CD8-positive, alpha-beta memory T cell (primary cell): ENCODE measurements at regions not wholly inside any gene's neighbourhood (a gene's known extent, or its start where the extent isn't known, plus 50 kb on each side); places are given as distances from the start of the nearest gene placed in this dataset.
"Not testable (repeated sequence)": the region's sequence is repeated elsewhere in the genome, so short reads cannot be mapped to it uniquely, and the experiment has no call there.

Experiments used
- CTCF ChIA-PET: fragments of 350-600 bp; sonication (Branson Sonifier 250); formaldehyde crosslinking; loops from one replicate; lab custom pipeline; 2021; ENCODE audit warnings: antibody characterized with exemption; lab: Charles Lee
- POLR2A ChIA-PET: fragments of 350-600 bp; sonication (Branson Sonifier 250); formaldehyde crosslinking; loops from one replicate; lab custom pipeline; 2021; ENCODE audit warnings: antibody characterized with exemption; lab: Charles Lee
- DNase-seq, 5 donors: peaks; one replicate each; pipeline versions ENCODE4 v3.0.0 to v3.0.0-alpha.2; 2020 to 2022; ENCODE audit warnings: mixed read lengths in 1 of 5
- H3K27ac ChIP-seq: one replicate; pipeline ENCODE4 v1.7.0; 2013; ENCODE audit warnings: low read depth, mild to moderate bottlenecking, low read length, moderate library complexity
- H3K27me3 ChIP-seq: 2 replicates; pipeline ENCODE4 v1.7.0; 2013; ENCODE audit warnings: low read length, mild to moderate bottlenecking; ENCODE audit not compliant: insufficient read depth, poor library complexity, severe bottlenecking
- H3K36me3 ChIP-seq: 2 replicates; pipeline ENCODE4 v1.7.0; 2013; ENCODE audit warnings: mild to moderate bottlenecking, low read length, moderate library complexity; ENCODE audit not compliant: insufficient read depth
- H3K4me1 ChIP-seq: 2 replicates; pipeline ENCODE4 v1.7.0; 2013; ENCODE audit warnings: mild to moderate bottlenecking, low read length, moderate library complexity; ENCODE audit not compliant: insufficient read depth
- H3K4me3 ChIP-seq: 2 replicates; pipeline ENCODE4 v1.7.0; 2013; ENCODE audit warnings: mild to moderate bottlenecking, low read length
- H3K9me3 ChIP-seq: 2 replicates; pipeline ENCODE4 v1.7.0; 2013; ENCODE audit warnings: mild to moderate bottlenecking, low read length
- H3K27ac Mint-ChIP-seq, 8 donors: one replicate each; pipeline ENCODE4 v1.8.0; 2020 to 2021; ENCODE audit warnings: mixed read lengths in 8 of 8, mild to moderate bottlenecking in 6 of 8, inconsistent platforms in 3 of 8, moderate library complexity in 3 of 8
- H3K27me3 Mint-ChIP-seq, 2 donors: one replicate each; pipeline ENCODE4 v1.8.0; 2020 to 2021; ENCODE audit warnings: mixed read lengths in 2 of 2, mild to moderate bottlenecking in 1 of 2, moderate library complexity in 1 of 2
- H3K36me3 Mint-ChIP-seq, 3 donors: one replicate each; pipeline ENCODE4 v1.8.0; 2020 to 2021; ENCODE audit warnings: mixed read lengths in 3 of 3, inconsistent platforms in 1 of 3, mild to moderate bottlenecking in 1 of 3
- H3K4me1 Mint-ChIP-seq, 3 donors: one replicate each; pipeline ENCODE4 v1.8.0; 2020 to 2021; ENCODE audit warnings: mixed read lengths in 3 of 3, inconsistent platforms in 1 of 3, mild to moderate bottlenecking in 1 of 3
- H3K4me3 Mint-ChIP-seq, 7 donors: one replicate each; pipeline ENCODE4 v1.8.0; 2020 to 2021; ENCODE audit warnings: mixed read lengths in 7 of 7, mild to moderate bottlenecking in 6 of 7, moderate library complexity in 4 of 7, inconsistent platforms in 2 of 7
- H3K9me3 Mint-ChIP-seq, 5 donors: one replicate each; pipeline ENCODE4 v1.8.0; 2020 to 2022; ENCODE audit warnings: mixed read lengths in 5 of 5, mild to moderate bottlenecking in 3 of 5, moderate library complexity in 2 of 5, inconsistent platforms in 1 of 5

DNA sequence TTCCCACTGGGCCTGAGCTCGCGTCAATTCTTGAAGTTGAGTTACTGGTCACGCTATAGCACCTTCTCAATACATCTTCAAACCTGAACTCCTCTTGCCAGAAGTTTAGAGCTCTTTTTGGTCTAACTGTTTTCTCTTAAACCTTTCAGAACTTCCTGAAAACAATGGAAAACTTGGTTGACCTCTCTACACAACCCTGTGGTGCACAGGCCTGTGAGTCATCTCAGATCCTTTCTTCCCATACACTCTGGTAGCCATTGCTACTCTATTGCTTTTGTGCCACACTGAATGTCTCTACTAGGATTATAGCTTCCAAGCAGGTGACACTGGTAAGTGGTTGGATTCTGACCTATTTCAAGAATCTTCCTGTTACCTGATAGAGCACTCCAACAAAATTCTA is 321.5 kb upstream of the FSIP2 start:
- POLR2A ChIA-PET = no interaction called here
- H3K27me3 Mint-ChIP-seq = no peaks in the 10 kb centered on the region
- H3K27ac Mint-ChIP-seq = no peak overlapping the region
- Histone ChIP-seq H3K4me1 (no peaks in the 10 kb centered on the region), H3K27ac (no peak overlapping the region), H3K27me3 (no peaks in the 10 kb centered on the region), H3K9me3 (no peaks in the 10 kb centered on the region), H3K36me3 (no peaks in the 10 kb centered on the region), H3K4me3 (no peak overlapping the region)
- CTCF ChIA-PET = no interaction called here
- H3K36me3 Mint-ChIP-seq = no peaks in the 10 kb centered on the region
- H3K4me3 Mint-ChIP-seq = no peak overlapping the region
- DNase-seq = no peak
- H3K4me1 Mint-ChIP-seq = no peaks in the 10 kb centered on the region
- H3K9me3 Mint-ChIP-seq = peaks cover 0 to 12% (median 3%) of the 10 kb centered on the region in 5 donors

GRCh38 chr2:185417688-185418087 is 320.9 kb upstream of the FSIP2 start:
- POLR2A ChIA-PET = no interaction called here
- no peak overlapping the region for H3K4me3 ChIP-seq
- H3K36me3 Mint-ChIP-seq = no peaks in the 10 kb centered on the region
- no peak for DNase-seq
- no peaks in the 10 kb centered on the region for H3K4me1 Mint-ChIP-seq
- CTCF ChIA-PET = no interaction called here
- H3K9me3 Mint-ChIP-seq = peaks cover 0 to 9% (median 3%) of the 10 kb centered on the region in 5 donors
- no peaks in the 10 kb centered on the region for H3K27me3 Mint-ChIP-seq
- H3K9me3 ChIP-seq = no peaks in the 10 kb centered on the region
- no peak overlapping the region for H3K4me3 Mint-ChIP-seq
- no peaks in the 10 kb centered on the region for H3K4me1 ChIP-seq
- H3K27ac ChIP-seq = no peak overlapping the region
- no peaks in the 10 kb centered on the region for H3K36me3 ChIP-seq
- H3K27me3 ChIP-seq = no peaks in the 10 kb centered on the region
- H3K27ac Mint-ChIP-seq = no peak overlapping the region

DNA sequence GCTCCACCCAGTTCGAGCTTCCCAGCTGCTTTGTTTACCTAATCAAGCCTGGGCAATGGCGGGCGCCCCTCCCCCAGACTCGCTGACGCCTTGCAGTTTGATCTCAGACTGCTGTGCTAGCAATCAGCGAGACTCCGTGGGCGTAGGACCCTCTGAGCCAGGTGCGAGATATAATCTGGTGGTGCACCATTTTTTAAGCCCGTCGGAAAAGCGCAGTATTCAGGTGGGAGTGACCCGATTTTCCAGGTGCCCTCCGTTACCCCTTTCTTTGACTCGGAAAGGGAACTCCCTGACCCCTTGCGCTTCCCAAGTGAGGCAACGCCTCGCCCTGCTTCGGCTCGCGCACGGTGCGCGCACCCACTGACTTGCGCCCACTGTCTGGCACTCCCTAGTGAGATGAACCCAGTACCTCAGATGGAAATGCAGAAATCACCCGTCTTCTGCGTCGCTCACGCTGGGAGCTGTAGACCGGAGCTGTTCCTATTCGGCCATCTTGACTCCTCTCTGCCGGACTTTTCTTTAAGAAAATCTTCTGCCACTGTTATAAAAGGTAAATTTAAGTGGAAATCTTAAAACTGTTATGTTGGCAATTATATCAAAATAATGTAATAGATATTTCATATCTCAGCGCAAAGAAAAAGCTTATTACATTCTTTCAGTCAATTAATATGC is 313.5 kb upstream of the FSIP2 start:
- peak overlapping the region in 3 of 7 donors; percentile 45 to 68 (median 54) for H3K4me3 Mint-ChIP-seq
- H3K9me3 Mint-ChIP-seq, H3K4me1 Mint-ChIP-seq, H3K27me3 Mint-ChIP-seq, H3K4me1 ChIP-seq, H3K36me3 ChIP-seq, H3K36me3 Mint-ChIP-seq, H3K27me3 ChIP-seq, H3K9me3 ChIP-seq, CTCF ChIA-PET, H3K27ac ChIP-seq, POLR2A ChIA-PET, H3K4me3 ChIP-seq: not testable (repeated sequence)
- H3K27ac Mint-ChIP-seq = peak overlapping the region in 2 of 8 donors; percentile 17 to 66
- DNase-seq = peak in 1 of 5 donors; percentile 61

DNA sequence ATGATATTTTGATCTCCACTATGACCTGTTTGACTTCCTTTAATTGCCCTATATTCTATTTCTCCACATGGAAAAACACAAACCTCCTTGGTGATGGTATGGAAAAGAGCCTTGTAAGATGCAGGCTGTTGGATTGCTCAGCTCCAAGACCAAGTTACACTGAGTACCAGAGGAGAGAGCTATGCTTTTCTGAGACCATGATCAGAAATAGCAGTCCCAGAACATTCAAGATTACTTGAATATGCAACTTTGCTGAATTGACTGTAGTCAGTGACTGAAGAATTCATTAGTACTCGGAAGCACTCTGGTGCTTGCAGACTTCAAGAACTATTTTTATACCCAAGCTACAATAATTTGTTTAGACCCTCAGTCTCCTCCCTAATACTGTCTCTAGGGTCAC is 310.6 kb upstream of the FSIP2 start:
- peaks cover 0 to 13% (median 5%) of the 10 kb centered on the region in 5 donors for H3K9me3 Mint-ChIP-seq
- Histone ChIP-seq H3K9me3 (no peaks in the 10 kb centered on the region), H3K4me1 (no peaks in the 10 kb centered on the region), H3K27ac (no peak overlapping the region), H3K4me3 (no peak overlapping the region), H3K36me3 (no peaks in the 10 kb centered on the region), H3K27me3 (no peaks in the 10 kb centered on the region)
- no peaks in the 10 kb centered on the region for H3K27me3 Mint-ChIP-seq
- no peaks in the 10 kb centered on the region for H3K36me3 Mint-ChIP-seq
- H3K27ac Mint-ChIP-seq = no peak overlapping the region
- POLR2A ChIA-PET = no interaction called here
- H3K4me1 Mint-ChIP-seq = no peaks in the 10 kb centered on the region
- CTCF ChIA-PET = no interaction called here
- DNase-seq = no peak
- H3K4me3 Mint-ChIP-seq = no peak overlapping the region

- no peak overlapping the region for H3K27ac ChIP-seq
- H3K36me3 ChIP-seq = no peaks in the 10 kb centered on the region
- H3K4me1 ChIP-seq = no peaks in the 10 kb centered on the region
- ChIA-PET CTCF (no interaction called here), POLR2A (no interaction called here)
- DNase-seq = peak in 1 of 5 donors; percentile 4
- Mint-ChIP-seq H3K27ac (no peak overlapping the region), H3K27me3 (no peaks in the 10 kb centered on the region), H3K9me3 (peaks cover 0 to 27% (median 4%) of the 10 kb centered on the region in 5 donors), H3K4me3 (no peak overlapping the region), H3K36me3 (no peaks in the 10 kb centered on the region), H3K4me1 (no peaks in the 10 kb centered on the region)
- H3K9me3 ChIP-seq = no peaks in the 10 kb centered on the region
- H3K4me3 ChIP-seq = no peak overlapping the region
- H3K27me3 ChIP-seq = no peaks in the 10 kb centered on the region
Measured at GRCh38 chr2:185433824-185434223, 304.8 kb upstream of the FSIP2 start.

DNA sequence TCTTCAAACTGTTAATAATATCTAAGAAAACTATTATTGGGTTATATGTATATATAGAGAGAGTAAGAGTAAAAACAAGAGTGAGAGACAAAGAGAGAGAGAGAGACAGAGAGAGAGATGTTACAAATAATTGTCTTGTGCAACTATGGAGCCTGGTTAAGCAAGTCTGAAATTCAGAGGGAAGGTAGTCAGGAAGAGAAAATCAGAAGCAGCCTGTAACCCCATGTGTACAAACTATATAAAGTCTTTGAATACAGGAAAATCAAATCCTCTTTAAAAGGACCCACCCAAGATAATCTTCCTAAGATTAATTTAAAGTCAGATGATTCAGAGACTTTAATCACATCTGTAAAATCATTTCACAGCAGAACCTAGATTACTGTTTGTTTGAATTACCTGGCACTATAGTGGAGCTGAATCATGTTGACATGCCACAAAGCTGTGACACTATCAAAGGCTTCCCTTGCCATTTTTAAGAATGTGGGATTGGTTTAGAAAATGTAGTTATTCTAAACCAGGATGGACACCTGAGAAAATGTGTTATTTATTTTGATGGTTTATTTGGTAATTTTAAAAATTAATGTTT is 301.7 kb upstream of the FSIP2 start:
- Histone ChIP-seq H3K36me3 (no peaks in the 10 kb centered on the region), H3K9me3 (no peaks in the 10 kb centered on the region), H3K4me3 (no peak overlapping the region), H3K27ac (no peak overlapping the region), H3K4me1 (no peaks in the 10 kb centered on the region), H3K27me3 (no peaks in the 10 kb centered on the region)
- ChIA-PET CTCF (no interaction called here), POLR2A (no interaction called here)
- Mint-ChIP-seq H3K4me1 (no peaks in the 10 kb centered on the region), H3K27ac (no peak overlapping the region), H3K9me3 (peaks cover 0 to 26% (median 4%) of the 10 kb centered on the region in 5 donors), H3K4me3 (no peak overlapping the region), H3K27me3 (no peaks in the 10 kb centered on the region), H3K36me3 (no peaks in the 10 kb centered on the region)
- DNase-seq = no peak

DNA sequence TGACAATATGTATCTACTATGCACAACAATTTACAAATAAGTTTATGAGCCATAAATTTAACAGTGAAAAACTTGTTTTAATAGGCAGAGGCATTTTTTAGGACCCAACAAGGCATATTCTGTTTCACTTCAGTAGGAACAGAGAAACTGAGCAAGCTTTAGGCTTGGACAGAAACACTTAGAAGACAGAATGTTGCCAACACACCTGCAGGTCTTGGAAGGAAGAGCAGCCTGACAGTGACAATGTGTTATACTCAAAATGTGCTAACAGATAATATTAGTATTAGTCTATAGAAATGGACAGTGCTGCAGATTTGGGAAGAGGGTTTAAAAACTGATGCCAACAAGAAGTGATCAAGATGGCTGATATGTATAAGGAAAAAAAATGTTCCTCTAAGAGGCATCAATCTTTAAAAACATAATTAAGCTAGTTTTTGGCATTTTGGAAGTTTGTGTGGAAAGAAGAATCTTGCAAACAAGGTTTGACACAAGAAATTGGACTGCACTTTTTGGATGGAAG is 297.1 kb upstream of the FSIP2 start:
- H3K4me3 ChIP-seq = no peak overlapping the region
- DNase-seq = no peak
- H3K27me3 Mint-ChIP-seq = no peaks in the 10 kb centered on the region
- H3K27ac Mint-ChIP-seq = no peak overlapping the region
- H3K36me3 ChIP-seq = no peaks in the 10 kb centered on the region
- H3K27me3 ChIP-seq = no peaks in the 10 kb centered on the region
- H3K4me1 Mint-ChIP-seq = no peaks in the 10 kb centered on the region
- H3K36me3 Mint-ChIP-seq = no peaks in the 10 kb centered on the region
- peaks cover 0 to 18% (median 3%) of the 10 kb centered on the region in 5 donors for H3K9me3 Mint-ChIP-seq
- no peak overlapping the region for H3K27ac ChIP-seq
- CTCF ChIA-PET = no interaction called here
- POLR2A ChIA-PET = no interaction called here
- no peaks in the 10 kb centered on the region for H3K4me1 ChIP-seq
- no peak overlapping the region for H3K4me3 Mint-ChIP-seq
- no peaks in the 10 kb centered on the region for H3K9me3 ChIP-seq

DNA sequence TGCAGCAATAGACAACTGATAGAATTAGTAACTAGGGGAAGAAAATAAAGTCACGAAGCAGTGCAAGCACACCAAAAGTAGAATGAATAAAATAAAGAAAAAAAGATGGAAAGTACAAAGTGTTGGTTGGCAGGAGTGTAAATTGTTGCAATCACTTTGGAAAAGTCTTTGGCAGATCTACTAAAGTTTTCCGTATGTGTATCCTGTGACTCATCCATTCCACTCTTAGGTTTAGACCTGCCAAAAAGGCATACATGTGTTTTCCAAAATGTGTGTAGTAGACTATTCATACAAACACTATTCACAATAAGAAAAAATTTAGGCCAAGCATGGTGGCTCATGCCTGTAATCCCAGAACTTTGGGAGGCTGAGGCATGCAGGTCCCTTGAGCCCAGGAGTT is 282.1 kb upstream of the FSIP2 start:
- DNase-seq = no peak
- CTCF ChIA-PET = no interaction called here
- Mint-ChIP-seq H3K27ac (no peak overlapping the region), H3K36me3 (no peaks in the 10 kb centered on the region), H3K27me3 (no peaks in the 10 kb centered on the region), H3K4me1 (no peaks in the 10 kb centered on the region), H3K4me3 (no peak overlapping the region), H3K9me3 (peaks cover 5 to 22% (median 18%) of the 10 kb centered on the region in 5 donors)
- Histone ChIP-seq H3K36me3 (no peaks in the 10 kb centered on the region), H3K9me3 (no peaks in the 10 kb centered on the region), H3K27ac (no peak overlapping the region), H3K4me1 (no peaks in the 10 kb centered on the region), H3K4me3 (no peak overlapping the region), H3K27me3 (no peaks in the 10 kb centered on the region)
- POLR2A ChIA-PET = no interaction called here
